C4-2B (cell line): ENCODE measurements at regions not wholly inside any gene's neighbourhood (a gene's known extent, or its start where the extent isn't known, plus 50 kb on each side); places are given as distances from the start of the nearest gene placed in this dataset.

Source experiments
- CTCF ChIP-seq: fragments of 450-650 bp; conservative IDR thresholded peaks from 2 replicates; pipeline ENCODE4 v1.5.1; 2017; ENCODE audit warnings: mild to moderate bottlenecking
- ZFX ChIP-seq: fragments of 450-650 bp; IDR thresholded peaks from 2 replicates; pipeline ENCODE4 v1.6.1; 2017

DNA sequence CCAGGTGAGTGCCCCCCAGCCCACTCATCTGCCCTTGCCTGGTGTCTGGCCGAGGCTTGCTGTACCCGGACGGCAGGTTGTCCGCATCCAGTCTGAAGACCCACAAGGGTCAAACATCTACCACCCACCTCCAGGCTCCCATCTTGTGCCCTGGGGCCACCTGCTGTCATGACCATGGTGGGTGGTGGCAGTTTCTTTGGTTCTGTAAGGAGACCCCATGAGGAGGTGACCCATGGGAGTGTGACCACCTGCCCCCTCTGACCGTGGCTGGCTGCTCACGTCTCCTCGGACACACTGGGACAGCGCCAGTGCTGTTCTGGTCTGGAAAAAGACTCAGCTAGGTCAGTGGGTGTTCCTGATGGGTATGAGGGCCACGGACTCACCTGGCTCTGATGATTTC, 93.9 kb downstream of the TEX29 start:
- TF ChIP-seq CTCF = no peak
- no peak for TF ChIP-seq ZFX
